ENCODE measurements at regions not wholly inside any gene's neighbourhood (a gene's known extent, or its start where the extent isn't known, plus 50 kb on each side); places are given as distances from the start of the nearest gene placed in this dataset.
"Not testable (repeated sequence)": the region's sequence is repeated elsewhere in the genome, so short reads cannot be mapped to it uniquely, and the experiment has no call there.

DNA sequence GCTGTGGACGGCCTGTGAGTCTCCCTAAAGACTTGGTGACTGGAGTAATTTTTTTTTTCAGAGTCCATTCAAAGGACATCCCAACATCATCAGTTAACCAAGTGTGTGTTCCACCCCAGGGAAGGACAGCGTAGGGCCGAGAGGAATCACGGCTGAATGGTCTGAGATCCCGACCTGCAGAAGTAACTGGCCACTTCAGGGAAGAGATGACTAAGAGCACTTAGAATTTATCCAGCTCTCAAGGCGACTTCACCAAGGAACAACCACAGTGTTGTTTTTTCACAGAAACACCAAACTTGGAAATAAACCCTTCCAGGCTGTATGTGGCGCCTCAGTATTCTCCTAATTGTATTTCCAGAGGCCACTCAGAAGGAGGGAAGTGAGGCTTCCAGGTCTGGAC is 231.6 kb downstream of the FNDC1 start:
- DNase-seq (no peak), ATAC-seq (ENCODE audit: low FRiP score in 2 of 2) (no peak)
- H3K36me3 ChIP-seq = no peaks in the 10 kb centered on the region
- H3K27me3 ChIP-seq = no peaks in the 10 kb centered on the region
- no peak overlapping the region for H3K4me3 ChIP-seq
- WGBS, 2 donors = 81 to 85% methylated on average over 7 of the region's 7 CpGs
- no peaks in the 10 kb centered on the region for H3K9me3 ChIP-seq
- no peak for TF ChIP-seq POLR2A (IDR thresholded peaks at IDR 0.05)
- no peak for TF ChIP-seq EP300 (IDR thresholded peaks at IDR 0.05)
- TF ChIP-seq, protein P1, sequence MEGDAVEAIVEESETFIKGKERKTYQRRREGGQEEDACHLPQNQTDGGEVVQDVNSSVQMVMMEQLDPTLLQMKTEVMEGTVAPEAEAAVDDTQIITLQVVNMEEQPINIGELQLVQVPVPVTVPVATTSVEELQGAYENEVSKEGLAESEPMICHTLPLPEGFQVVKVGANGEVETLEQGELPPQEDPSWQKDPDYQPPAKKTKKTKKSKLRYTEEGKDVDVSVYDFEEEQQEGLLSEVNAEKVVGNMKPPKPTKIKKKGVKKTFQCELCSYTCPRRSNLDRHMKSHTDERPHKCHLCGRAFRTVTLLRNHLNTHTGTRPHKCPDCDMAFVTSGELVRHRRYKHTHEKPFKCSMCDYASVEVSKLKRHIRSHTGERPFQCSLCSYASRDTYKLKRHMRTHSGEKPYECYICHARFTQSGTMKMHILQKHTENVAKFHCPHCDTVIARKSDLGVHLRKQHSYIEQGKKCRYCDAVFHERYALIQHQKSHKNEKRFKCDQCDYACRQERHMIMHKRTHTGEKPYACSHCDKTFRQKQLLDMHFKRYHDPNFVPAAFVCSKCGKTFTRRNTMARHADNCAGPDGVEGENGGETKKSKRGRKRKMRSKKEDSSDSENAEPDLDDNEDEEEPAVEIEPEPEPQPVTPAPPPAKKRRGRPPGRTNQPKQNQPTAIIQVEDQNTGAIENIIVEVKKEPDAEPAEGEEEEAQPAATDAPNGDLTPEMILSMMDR (IDR thresholded peaks at IDR 0.05) = no peak
- no peak for TF ChIP-seq POLR2AphosphoS5 (IDR thresholded peaks at IDR 0.05)
- no peak overlapping the region for H3K27ac ChIP-seq
- no peaks in the 10 kb centered on the region for H3K4me1 ChIP-seq

DNA sequence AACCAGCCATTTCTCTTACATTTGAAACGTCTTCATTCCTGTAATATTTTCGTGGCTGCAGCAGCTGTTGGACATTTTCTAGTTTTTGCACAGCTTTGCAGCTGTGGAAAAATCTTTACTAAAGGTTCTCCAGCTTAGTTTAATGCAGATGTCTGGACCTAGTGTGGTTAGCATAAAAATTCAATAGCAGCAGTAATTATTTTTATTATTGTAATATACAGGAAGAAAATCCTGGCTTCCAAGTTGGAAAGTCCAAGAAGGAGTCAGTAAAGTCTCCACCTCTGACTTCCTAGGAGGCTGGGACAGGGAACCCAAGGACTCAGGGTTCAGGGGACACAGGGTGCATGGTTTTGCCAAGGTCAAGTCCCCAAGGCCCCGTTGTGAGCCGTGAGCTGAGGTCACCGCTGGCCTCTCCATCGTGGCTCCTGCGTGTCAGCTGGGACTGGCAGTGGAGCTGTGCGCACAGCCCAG is 230.6 kb downstream of the FNDC1 start:
- no peak for TF ChIP-seq EP300 (IDR thresholded peaks at IDR 0.05)
- TF ChIP-seq POLR2A (IDR thresholded peaks at IDR 0.05) = no peak
- TF ChIP-seq, protein P1 (IDR thresholded peaks at IDR 0.05) = no peak
- ATAC-seq (ENCODE audit: low FRiP score in 2 of 2) (no peak), DNase-seq (no peak)
- no peaks in the 10 kb centered on the region for H3K36me3 ChIP-seq
- H3K4me3 ChIP-seq = no peak overlapping the region
- H3K27me3 ChIP-seq = no peaks in the 10 kb centered on the region
- no peaks in the 10 kb centered on the region for H3K4me1 ChIP-seq
- H3K27ac ChIP-seq = no peak overlapping the region
- no peaks in the 10 kb centered on the region for H3K9me3 ChIP-seq
- 70 to 78% methylated on average over 5 to 8 of the region's 8 CpGs for WGBS, 2 donors

DNA sequence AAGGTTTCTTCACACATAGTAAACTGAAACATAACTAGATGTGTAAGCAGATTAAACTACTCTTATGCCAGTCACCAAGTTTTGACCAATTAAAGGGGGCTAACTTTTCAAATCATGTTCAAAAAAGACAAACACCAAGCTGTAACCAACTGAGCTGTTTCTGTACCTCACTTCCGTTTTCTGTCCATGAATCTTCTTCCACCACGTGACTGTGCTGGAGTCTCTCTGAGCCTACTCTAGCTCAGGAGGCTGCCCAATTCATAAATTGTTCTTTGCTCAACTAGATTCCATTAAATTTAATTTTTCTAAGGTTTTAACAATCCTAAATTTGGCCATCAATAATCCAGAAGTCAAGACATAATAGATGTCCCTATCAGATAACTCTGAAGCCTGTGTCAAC is 229.4 kb downstream of the FNDC1 start:
- Histone ChIP-seq H3K4me1 (no peaks in the 10 kb centered on the region), H3K27me3 (no peaks in the 10 kb centered on the region), H3K27ac (no peak overlapping the region), H3K4me3 (no peak overlapping the region), H3K9me3 (no peaks in the 10 kb centered on the region), H3K36me3 (no peaks in the 10 kb centered on the region)
- TF ChIP-seq POLR2A (IDR thresholded peaks at IDR 0.05) (no peak), EP300 (IDR thresholded peaks at IDR 0.05) (no peak), POLR2AphosphoS5 (IDR thresholded peaks at IDR 0.05) (no peak)
- TF ChIP-seq, protein P1 (IDR thresholded peaks at IDR 0.05) = no peak
- WGBS, 2 donors = 80 to 82% methylated on average over 2 of the region's 2 CpGs
- DNase-seq (no peak), ATAC-seq (ENCODE audit: low FRiP score in 2 of 2) (no peak)

DNA sequence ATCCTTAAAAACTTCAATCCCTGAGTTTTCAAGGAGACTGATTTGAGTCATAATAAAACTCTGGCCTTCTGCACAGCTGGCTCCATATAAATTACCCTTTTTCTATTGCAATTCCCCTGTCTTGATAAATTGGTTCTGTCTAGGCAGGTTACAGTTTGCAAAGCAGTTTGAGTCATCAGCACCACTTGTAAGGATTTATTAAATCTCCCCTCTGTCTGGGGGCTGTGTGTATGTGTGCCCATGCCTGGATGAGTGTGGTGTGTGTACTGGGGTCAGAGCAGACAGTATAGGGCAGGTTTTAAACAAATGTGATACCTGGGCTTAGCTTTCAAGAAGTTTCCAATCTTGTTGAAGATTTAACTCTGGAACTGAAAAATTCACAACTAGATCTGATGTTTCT is 228.6 kb downstream of the FNDC1 start:
- no peak for ATAC-seq (ENCODE audit: low FRiP score in 2 of 2)
- TF ChIP-seq, protein P1 (IDR thresholded peaks at IDR 0.05) = no peak
- TF ChIP-seq POLR2A (IDR thresholded peaks at IDR 0.05) (no peak), POLR2AphosphoS5 (IDR thresholded peaks at IDR 0.05) (no peak), EP300 (IDR thresholded peaks at IDR 0.05) (no peak)

DNA sequence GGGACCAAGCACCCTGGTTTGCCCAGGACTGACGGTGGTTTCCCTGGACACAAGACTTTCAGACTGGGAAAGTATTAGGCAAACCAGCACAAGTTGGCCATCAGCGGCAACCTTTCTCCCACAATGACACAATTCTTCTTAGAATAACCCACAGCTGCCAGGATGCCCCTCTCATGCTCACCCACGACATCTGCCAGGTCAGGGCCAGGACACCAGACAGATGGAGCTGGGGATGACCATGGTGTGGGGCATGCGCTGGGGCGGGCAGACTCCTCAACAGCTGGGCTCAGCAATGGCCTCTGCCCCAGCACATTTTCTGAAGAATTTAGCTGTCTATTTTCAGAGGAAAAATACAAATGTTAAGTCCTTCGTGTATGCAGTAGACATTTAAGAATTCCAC is 226.4 kb downstream of the FNDC1 start:
- DNase-seq = peak in 1 of 2 donors; percentile 26
- WGBS, 2 donors = 76 to 85% methylated on average over 4 to 6 of the region's 6 CpGs
- TF ChIP-seq, protein P1 (IDR thresholded peaks at IDR 0.05) = no peak
- TF ChIP-seq POLR2AphosphoS5 (IDR thresholded peaks at IDR 0.05) (no peak), EP300 (IDR thresholded peaks at IDR 0.05) (no peak), POLR2A (IDR thresholded peaks at IDR 0.05) (no peak)
- H3K27ac ChIP-seq = no peak overlapping the region
- H3K27me3 ChIP-seq = no peaks in the 10 kb centered on the region
- H3K4me1 ChIP-seq = no peaks in the 10 kb centered on the region
- no peak for ATAC-seq (ENCODE audit: low FRiP score in 2 of 2)
- no peaks in the 10 kb centered on the region for H3K9me3 ChIP-seq
- no peaks in the 10 kb centered on the region for H3K36me3 ChIP-seq
- no peak overlapping the region for H3K4me3 ChIP-seq

More for the DNA sequence above, 228.6 kb downstream of the FNDC1 start:
- Histone ChIP-seq H3K36me3 (no peaks in the 10 kb centered on the region), H3K9me3 (no peaks in the 10 kb centered on the region), H3K27ac (no peak overlapping the region), H3K4me3 (no peak overlapping the region), H3K27me3 (no peaks in the 10 kb centered on the region), H3K4me1 (no peaks in the 10 kb centered on the region)
- no peak for DNase-seq

GRCh38 chr6:159392695-159393094 is 223.5 kb downstream of the FNDC1 start:
- not testable (repeated sequence) for H3K9me3 ChIP-seq; H3K4me1 ChIP-seq; DNase-seq; H3K36me3 ChIP-seq; H3K27ac ChIP-seq; ATAC-seq (ENCODE audit: low FRiP score in 2 of 2); H3K4me3 ChIP-seq; H3K27me3 ChIP-seq
- WGBS, 2 donors = 82 to 85% methylated on average over 3 of the region's 3 CpGs

Data from upper lobe of left lung (tissue), 6 donors.